ENCODE measurements at regions not wholly inside any gene's neighbourhood (a gene's known extent, or its start where the extent isn't known, plus 50 kb on each side); places are given as distances from the start of the nearest gene placed in this dataset.

GRCh38 chr19:32208060-32208459 lies 137.3 kb upstream of the ZNF507 start:
- CTCF ChIA-PET (ENCODE audit: partially characterized antibody) = interaction anchor here (0.7 kb wide), 1 partner anchor 16 kb away, joined by 4 read pairs; no protein-coding TSS in a partner anchor

More at GRCh38 chr19:32208060-32208459, 137.3 kb upstream of the ZNF507 start:
- H4K91ac ChIP-seq (replicated peaks; ENCODE audit: insufficient read length, low read length) = no peak overlapping the region
- TF ChIP-seq JUND (IDR thresholded peaks at IDR 0.05; ENCODE audit: low read length) (no peak), RFX5 (IDR thresholded peaks at IDR 0.05; ENCODE audit: borderline replicate concordance, low read depth, low read length) (no peak), SIN3A (conservative IDR thresholded peaks at IDR 0.05 in 1 of 2, IDR thresholded peaks at IDR 0.05 in 1 of 2; ENCODE audit: low read depth in 1 of 2, low read length in 2 of 2) (no peak), TBP (IDR thresholded peaks at IDR 0.05; ENCODE audit: low read depth, low read length) (no peak), E2F6 (IDR thresholded peaks at IDR 0.05) (no peak), RNF2 (IDR thresholded peaks at IDR 0.05; ENCODE audit: borderline replicate concordance, low read depth, low read length, missing control alignments, poor library complexity, severe bottlenecking) (no peak), KDM5A (IDR thresholded peaks at IDR 0.05; ENCODE audit: low read length) (no peak), CTBP2 (IDR thresholded peaks at IDR 0.05; ENCODE audit: borderline replicate concordance, insufficient read depth, insufficient read length, low read length) (no peak), SP1 (IDR thresholded peaks at IDR 0.05; ENCODE audit: low read depth, low read length) (no peak), HDAC6 (IDR thresholded peaks at IDR 0.05; ENCODE audit: low read depth, low read length) (no peak)
- 93% methylated on average over 1 of the region's 1 CpG; no CpG with 5 or more reads in 1 of the 2 experiments for WGBS, 2 experiments (ENCODE audit: extremely low coverage in 1 of 2, insufficient coverage in 1 of 2, insufficient read length in 1 of 2, insufficient replicate concordance in 2 of 2, low coverage in 1 of 2, low lambda C conversion rate in 2 of 2, missing lambda C conversion rate in 1 of 2)
- H2BK12ac ChIP-seq (ENCODE audit: low read depth, low read length) = no peak overlapping the region
- no peak overlapping the region for H3K56ac ChIP-seq (replicated peaks; ENCODE audit: insufficient read length, low read depth, low read length)
- H3K4me3 ChIP-seq (ENCODE audit: extremely low read depth in 1 of 4, insufficient read depth in 2 of 4, low read depth in 3 of 4, low read length in 4 of 4) = no peak overlapping the region
- no peaks in the 10 kb centered on the region for H4K20me1 ChIP-seq (replicated peaks in 1 of 2; ENCODE audit: control insufficient read depth in 1 of 2, insufficient read depth in 2 of 2, low read length in 2 of 2)
- no peaks in the 10 kb centered on the region for H3K79me1 ChIP-seq (ENCODE audit: low read depth, low read length)
- H3K4ac ChIP-seq (replicated peaks; ENCODE audit: insufficient read length, low read depth, low read length) = no peak overlapping the region
- H3K14ac ChIP-seq (ENCODE audit: insufficient read length) = no peak overlapping the region
- H3K9ac ChIP-seq (replicated peaks in 1 of 4; ENCODE audit: extremely low read depth in 1 of 4, low read depth in 3 of 4, low read length in 3 of 4) = no peak overlapping the region
- no peaks in the 10 kb centered on the region for H3K27me3 ChIP-seq (replicated peaks in 1 of 4; ENCODE audit: control insufficient read depth in 3 of 4, extremely low read depth in 1 of 4, insufficient read depth in 3 of 4, low read length in 3 of 4)
- no peaks in the 10 kb centered on the region for H3K23me2 ChIP-seq (ENCODE audit: low read depth, low read length)
- no peak overlapping the region for H3K4me2 ChIP-seq (ENCODE audit: insufficient read depth in 1 of 2, low read depth in 2 of 2, low read length in 2 of 2)
- H4K8ac ChIP-seq (ENCODE audit: extremely low read depth, insufficient read depth, low read length) = no peak overlapping the region
- no peaks in the 10 kb centered on the region for H3K36me3 ChIP-seq (ENCODE audit: control insufficient read depth in 2 of 4, insufficient read depth in 4 of 4, low read length in 3 of 4)
- no peaks in the 10 kb centered on the region for H3K79me2 ChIP-seq (ENCODE audit: control insufficient read depth in 1 of 2, insufficient read depth in 2 of 2, low read length in 2 of 2)
- no peaks in the 10 kb centered on the region; a peak in 1 of 4 replicates for H3K9me3 ChIP-seq (ENCODE audit: insufficient read depth in 2 of 2, low read depth in 1 of 2, low read length in 1 of 2)
- H3K23ac ChIP-seq (ENCODE audit: insufficient read length) = no peak overlapping the region
- 0 out of 2 replicates have a peak overlapping the region, but pooled peaks have one; percentile 26 for H2AFZ ChIP-seq (ENCODE audit: low read length)
- no peak overlapping the region for H4K5ac ChIP-seq (ENCODE audit: insufficient read length, low read depth, low read length)
- POLR2A ChIA-PET (ENCODE audit: partially characterized antibody) = no interaction called here
- no peak overlapping the region for H3K18ac ChIP-seq (ENCODE audit: extremely low read depth, low read length)
- FAIRE-seq (no peak), DNase-seq (ENCODE audit: low read depth in 1 of 2, low spot score in 2 of 2) (no peak)
- H2AK5ac ChIP-seq (ENCODE audit: low read depth, low read length) = no peak overlapping the region
- H2BK15ac ChIP-seq (ENCODE audit: low read length) = no peak overlapping the region
- no peak overlapping the region for H3K27ac ChIP-seq (ENCODE audit: low read depth, low read length)
- no peak overlapping the region for H2BK120ac ChIP-seq (replicated peaks; ENCODE audit: low read depth, low read length)
- H3K4me1 ChIP-seq (replicated peaks in 1 of 4; ENCODE audit: control insufficient read depth in 3 of 4, insufficient read depth in 4 of 4, low read length in 3 of 4) = no peaks in the 10 kb centered on the region
- no peak overlapping the region for H2BK20ac ChIP-seq (ENCODE audit: low read length)
- H2BK5ac ChIP-seq (ENCODE audit: low read depth, low read length) = no peak overlapping the region
